ES-I3 (cell line): ENCODE measurements at regions not wholly inside any gene's neighbourhood (a gene's known extent, or its start where the extent isn't known, plus 50 kb on each side); places are given as distances from the start of the nearest gene placed in this dataset.

ENCODE experiments used
- H3K36me3 ChIP-seq: 2 replicates; pipeline ENCODE4 v1.6.1; 2013; ENCODE audit warnings: mild to moderate bottlenecking, low read length, control low read depth, moderate library complexity; ENCODE audit not compliant: insufficient read depth
- H3K4me1 ChIP-seq: 2 replicates; pipeline ENCODE4 v1.6.1; 2013; ENCODE audit warnings: mild to moderate bottlenecking, control low read depth, low read length; ENCODE audit not compliant: insufficient read depth
- H3K9ac ChIP-seq: 2 replicates; pipeline ENCODE4 v1.6.1; 2013; ENCODE audit warnings: low read depth, mild to moderate bottlenecking, low read length, moderate library complexity
- H3K9me3 ChIP-seq: 2 replicates; pipeline ENCODE4 v1.6.1; 2013; ENCODE audit warnings: mild to moderate bottlenecking, low read length, moderate library complexity; ENCODE audit not compliant: control insufficient read depth, insufficient read depth

GRCh38 chr2:126399001-126399400, 257.0 kb upstream of the GYPC start:
- no peaks in the 10 kb centered on the region for H3K4me1 ChIP-seq
- no peaks in the 10 kb centered on the region for H3K36me3 ChIP-seq
- no peak overlapping the region for H3K9ac ChIP-seq
- H3K9me3 ChIP-seq, result no peaks in the 10 kb centered on the region

GRCh38 chr2:126403039-126403628, 252.8 kb upstream of the GYPC start:
- Histone ChIP-seq H3K9ac (no peak overlapping the region), H3K4me1 (no peaks in the 10 kb centered on the region), H3K36me3 (no peaks in the 10 kb centered on the region), H3K9me3 (no peaks in the 10 kb centered on the region)

GRCh38 chr2:126406267-126406666, 249.7 kb upstream of the GYPC start:
- no peaks in the 10 kb centered on the region for H3K36me3 ChIP-seq
- no peaks in the 10 kb centered on the region for H3K4me1 ChIP-seq
- no peak overlapping the region for H3K9ac ChIP-seq
- H3K9me3 ChIP-seq, result no peaks in the 10 kb centered on the region

- no peaks in the 10 kb centered on the region for H3K36me3 ChIP-seq
- no peaks in the 10 kb centered on the region for H3K9me3 ChIP-seq
- no peaks in the 10 kb centered on the region for H3K4me1 ChIP-seq
- no peak overlapping the region for H3K9ac ChIP-seq
Observed at GRCh38 chr2:126408671-126409070, 247.3 kb upstream of the GYPC start.

DNA sequence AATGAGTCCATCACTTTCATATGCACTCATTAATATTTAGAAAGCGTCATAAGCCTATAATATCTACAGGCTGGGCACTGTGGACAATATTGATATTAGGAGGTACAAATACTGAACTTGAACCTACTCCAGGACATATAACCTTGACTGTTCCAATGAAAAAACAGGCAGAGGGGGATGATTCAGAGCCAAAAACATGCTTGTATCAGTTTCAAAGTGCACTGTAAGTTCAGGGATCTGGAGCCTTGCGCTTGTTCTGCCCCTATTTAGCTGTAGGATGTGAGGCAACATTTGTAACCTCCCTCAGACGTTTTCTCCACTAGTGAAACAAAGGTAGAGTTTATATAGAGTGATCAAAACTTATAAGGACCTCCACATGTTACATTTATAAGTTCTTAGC, 246.1 kb upstream of the GYPC start:
- Histone ChIP-seq H3K36me3 (no peaks in the 10 kb centered on the region), H3K4me1 (no peaks in the 10 kb centered on the region), H3K9ac (no peak overlapping the region), H3K9me3 (no peaks in the 10 kb centered on the region)

GRCh38 chr2:126413079-126413478, 242.9 kb upstream of the GYPC start:
- Histone ChIP-seq H3K9ac (no peak overlapping the region), H3K9me3 (no peaks in the 10 kb centered on the region), H3K36me3 (no peaks in the 10 kb centered on the region), H3K4me1 (no peaks in the 10 kb centered on the region)

- Histone ChIP-seq H3K9me3 (no peaks in the 10 kb centered on the region; the same call in 1 of the 2 replicates), H3K4me1 (no peaks in the 10 kb centered on the region), H3K9ac (no peak overlapping the region), H3K36me3 (no peaks in the 10 kb centered on the region)
Observed at GRCh38 chr2:126419403-126419802, 236.6 kb upstream of the GYPC start.

DNA sequence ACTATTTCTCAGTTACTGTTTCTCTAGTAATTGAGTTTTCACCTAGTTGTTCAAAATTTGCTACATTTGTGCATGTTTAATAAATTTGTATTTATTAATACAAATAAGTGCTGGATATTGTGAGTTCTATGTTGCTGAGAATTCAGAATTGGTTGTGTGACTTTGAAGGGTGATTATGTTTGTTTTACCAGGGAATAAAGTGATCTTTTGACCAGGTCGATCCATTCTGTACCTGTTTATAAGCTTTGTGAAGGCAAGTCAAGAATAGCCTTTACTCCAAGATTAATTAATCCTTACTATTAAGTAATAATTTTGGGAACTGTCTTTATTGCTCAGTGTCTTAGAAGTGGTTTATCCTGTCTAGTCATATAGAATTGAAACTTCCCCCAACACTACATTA, 230.0 kb upstream of the GYPC start:
- H3K4me1 ChIP-seq, result no peaks in the 10 kb centered on the region
- no peaks in the 10 kb centered on the region for H3K9me3 ChIP-seq
- H3K9ac ChIP-seq, result no peak overlapping the region
- H3K36me3 ChIP-seq, result no peaks in the 10 kb centered on the region

DNA sequence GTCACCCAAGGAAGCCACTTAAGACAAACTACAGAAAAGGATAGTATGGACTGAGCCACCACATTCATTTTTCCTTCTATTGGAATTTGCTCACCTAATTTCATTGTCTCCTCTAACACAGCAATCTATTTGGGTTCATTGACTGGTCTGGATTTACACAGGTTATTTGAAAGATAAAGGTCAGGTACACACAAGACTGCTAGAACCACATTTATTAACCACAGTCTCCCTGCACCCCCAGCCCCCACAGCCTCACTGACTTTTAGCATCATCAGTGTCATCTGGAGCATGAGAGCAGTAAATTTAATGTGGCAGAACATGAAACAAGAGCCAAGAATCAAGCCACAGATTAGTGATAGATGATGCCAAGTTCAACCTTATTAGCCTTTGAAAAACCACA, 226.9 kb upstream of the GYPC start:
- Histone ChIP-seq H3K9me3 (no peaks in the 10 kb centered on the region), H3K9ac (no peak overlapping the region), H3K36me3 (no peaks in the 10 kb centered on the region)

DNA sequence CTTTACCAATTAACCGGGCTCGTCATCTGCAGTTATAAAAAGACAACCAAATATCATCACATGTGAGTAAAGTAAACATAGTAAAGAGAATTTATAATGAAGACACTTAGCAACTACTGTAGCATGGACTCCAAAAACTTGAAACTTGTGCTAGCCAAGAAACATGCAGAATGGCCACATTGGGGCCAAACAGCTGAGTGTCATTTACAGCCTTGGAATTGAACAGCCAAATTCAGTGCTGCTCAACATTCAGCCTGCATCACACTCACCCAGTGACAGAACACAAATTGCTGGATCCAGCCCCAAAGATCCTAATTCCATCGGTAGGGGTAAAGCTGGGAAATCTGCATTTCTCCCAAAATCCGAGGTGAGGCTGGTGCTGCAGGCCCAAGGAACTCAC, 224.8 kb upstream of the GYPC start:
- H3K9ac ChIP-seq, result no peak overlapping the region
- no peaks in the 10 kb centered on the region for H3K36me3 ChIP-seq
- no peaks in the 10 kb centered on the region for H3K9me3 ChIP-seq
- no peaks in the 10 kb centered on the region for H3K4me1 ChIP-seq

More for the DNA sequence above, 226.9 kb upstream of the GYPC start:
- no peaks in the 10 kb centered on the region for H3K4me1 ChIP-seq

DNA sequence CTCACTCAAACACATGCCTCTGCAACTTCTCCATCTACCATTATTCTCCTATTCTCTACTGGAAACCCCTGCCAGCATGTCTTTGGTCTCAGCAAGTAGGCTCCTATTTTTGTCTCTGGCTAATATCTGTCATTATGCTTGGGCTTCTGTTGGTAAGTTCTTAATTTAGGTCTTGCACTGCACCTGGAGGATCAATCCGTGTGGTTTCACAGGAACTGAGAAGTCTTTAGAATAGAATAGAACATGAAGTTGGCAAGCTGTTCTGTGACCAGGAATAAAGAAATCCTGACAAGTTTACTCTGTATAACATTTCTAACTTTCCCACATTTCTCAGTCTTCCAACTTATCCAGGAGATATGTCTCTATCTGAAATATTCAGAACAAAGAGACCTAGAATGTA, 219.5 kb upstream of the GYPC start:
- Histone ChIP-seq H3K36me3 (no peaks in the 10 kb centered on the region), H3K9ac (no peak overlapping the region), H3K4me1 (no peaks in the 10 kb centered on the region), H3K9me3 (no peaks in the 10 kb centered on the region)

DNA sequence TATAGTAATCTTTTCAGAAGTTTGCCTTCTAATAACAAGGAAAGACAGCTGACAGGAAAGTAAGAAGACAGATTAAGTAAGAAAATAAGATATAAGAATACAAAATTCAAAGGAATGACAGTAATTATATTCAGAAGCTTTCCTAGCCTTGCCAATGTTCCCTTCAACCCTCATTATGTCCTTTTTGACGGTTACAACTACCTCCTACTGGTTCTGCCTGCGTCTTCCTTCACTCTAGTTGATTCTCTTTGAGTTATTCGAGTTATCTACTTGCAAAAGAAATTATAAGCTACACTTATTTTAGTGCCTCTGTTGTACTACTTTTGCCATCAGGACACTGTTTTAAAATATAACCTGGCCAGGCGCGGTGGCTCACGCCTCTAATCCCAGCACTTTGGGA, 218.9 kb upstream of the GYPC start:
- H3K36me3 ChIP-seq, result no peaks in the 10 kb centered on the region

DNA sequence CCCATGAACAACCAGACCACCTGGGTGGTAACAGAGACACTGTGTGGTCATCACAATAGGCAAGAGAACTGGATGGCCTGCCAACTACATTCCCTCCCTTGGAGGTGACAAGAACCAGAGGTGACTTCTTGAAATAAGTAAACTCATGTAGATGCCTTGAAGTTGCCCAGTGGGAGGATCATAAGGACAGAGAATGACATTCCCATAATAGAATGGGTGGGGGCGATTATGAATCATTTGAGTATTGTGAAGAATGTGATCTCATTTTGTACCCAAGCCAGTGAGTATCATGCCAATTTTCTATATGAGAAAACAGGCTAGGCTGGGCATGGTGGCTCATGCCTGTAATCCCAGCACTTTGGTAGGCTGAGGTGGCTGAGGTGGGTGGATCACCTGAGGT, 211.4 kb upstream of the GYPC start:
- Histone ChIP-seq H3K9ac (no peak overlapping the region), H3K36me3 (no peaks in the 10 kb centered on the region), H3K4me1 (no peaks in the 10 kb centered on the region), H3K9me3 (no peaks in the 10 kb centered on the region; the same call in 1 of the 2 replicates)

More for the DNA sequence above, 218.9 kb upstream of the GYPC start:
- Histone ChIP-seq H3K9ac (no peak overlapping the region), H3K4me1 (no peaks in the 10 kb centered on the region), H3K9me3 (no peaks in the 10 kb centered on the region)

DNA sequence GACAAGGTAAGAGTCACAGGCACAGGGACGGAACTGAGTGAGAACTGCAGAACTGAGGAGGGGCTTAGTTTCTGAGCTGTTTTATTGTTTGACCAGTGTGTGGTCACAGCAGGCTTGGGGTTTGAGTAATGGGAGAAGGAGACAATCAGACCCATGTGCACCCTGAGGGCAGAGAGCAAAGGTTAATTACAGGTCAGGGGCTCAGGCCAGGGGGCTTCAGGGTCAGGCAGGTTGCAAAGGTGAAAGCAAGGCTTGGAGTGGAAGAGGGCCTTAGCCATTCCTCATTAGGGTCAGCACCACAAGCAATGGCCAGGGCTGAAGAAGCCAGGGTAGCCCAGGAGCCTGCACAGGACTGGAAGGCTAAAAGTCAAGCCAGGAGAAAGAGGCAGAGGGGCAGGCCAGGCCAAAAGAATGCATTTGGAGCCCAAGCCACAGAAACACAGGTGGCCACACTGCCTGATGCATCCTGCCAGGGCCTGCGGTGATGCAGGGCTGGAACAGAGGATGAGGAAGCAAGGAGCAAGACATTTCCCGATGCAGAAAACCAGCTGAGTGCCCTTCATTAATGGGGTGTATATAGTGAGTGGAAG, 209.8 kb upstream of the GYPC start:
- Histone ChIP-seq H3K36me3 (no peaks in the 10 kb centered on the region), H3K4me1 (no peaks in the 10 kb centered on the region), H3K9ac (no peak overlapping the region), H3K9me3 (no peaks in the 10 kb centered on the region; the same call in 1 of the 2 replicates)

DNA sequence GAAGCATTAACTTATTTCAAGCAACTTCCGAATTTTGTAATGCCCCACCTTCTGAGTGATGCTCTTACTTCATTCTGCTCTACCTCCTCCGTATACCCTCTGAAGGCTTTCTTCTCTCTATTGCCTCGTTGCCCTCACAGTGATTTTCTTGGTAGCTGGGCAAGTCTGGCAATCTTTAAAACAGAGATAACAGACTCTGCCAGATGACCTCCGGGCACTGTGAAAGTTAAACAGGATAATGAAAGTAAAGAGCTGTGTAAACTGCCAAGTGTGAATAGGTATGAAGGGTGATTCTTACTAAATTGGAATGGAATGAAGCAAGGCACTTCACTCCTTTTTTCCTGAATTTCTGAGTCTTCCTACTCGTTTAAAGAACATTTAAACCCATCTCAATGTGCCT, 207.3 kb upstream of the GYPC start:
- H3K9ac ChIP-seq, result no peak overlapping the region
- no peaks in the 10 kb centered on the region for H3K9me3 ChIP-seq
- no peaks in the 10 kb centered on the region for H3K4me1 ChIP-seq
- H3K36me3 ChIP-seq, result no peaks in the 10 kb centered on the region
